GM18507 (cell line): ENCODE measurements at regions not wholly inside any gene's neighbourhood (a gene's known extent, or its start where the extent isn't known, plus 50 kb on each side); places are given as distances from the start of the nearest gene placed in this dataset.

Experiments used
- DNase-seq: peaks from one replicate; pipeline ENCODE4 v3.0.0; 2011; ENCODE audit warnings: low read depth; ENCODE audit not compliant: insufficient read length; ENCODE audit errors: extremely low spot score
- FAIRE-seq: peaks from 2 replicates; lab custom pipeline; 2011; peaks lifted over from hg19 to GRCh38; lab: Jason Lieb, UNC

- DNase-seq, result no peak
- no peak for FAIRE-seq
Measured at GRCh38 chr18:29711932-29712331, 1330.6 kb downstream of the DSC3 start.

- FAIRE-seq (no peak), DNase-seq (no peak)
Measured at GRCh38 chr18:29693334-29693733, 1349.2 kb downstream of the DSC3 start.

- no peak for FAIRE-seq
- no peak for DNase-seq
Measured at GRCh38 chr18:29681578-29681977, 1361.0 kb downstream of the DSC3 start.

DNA sequence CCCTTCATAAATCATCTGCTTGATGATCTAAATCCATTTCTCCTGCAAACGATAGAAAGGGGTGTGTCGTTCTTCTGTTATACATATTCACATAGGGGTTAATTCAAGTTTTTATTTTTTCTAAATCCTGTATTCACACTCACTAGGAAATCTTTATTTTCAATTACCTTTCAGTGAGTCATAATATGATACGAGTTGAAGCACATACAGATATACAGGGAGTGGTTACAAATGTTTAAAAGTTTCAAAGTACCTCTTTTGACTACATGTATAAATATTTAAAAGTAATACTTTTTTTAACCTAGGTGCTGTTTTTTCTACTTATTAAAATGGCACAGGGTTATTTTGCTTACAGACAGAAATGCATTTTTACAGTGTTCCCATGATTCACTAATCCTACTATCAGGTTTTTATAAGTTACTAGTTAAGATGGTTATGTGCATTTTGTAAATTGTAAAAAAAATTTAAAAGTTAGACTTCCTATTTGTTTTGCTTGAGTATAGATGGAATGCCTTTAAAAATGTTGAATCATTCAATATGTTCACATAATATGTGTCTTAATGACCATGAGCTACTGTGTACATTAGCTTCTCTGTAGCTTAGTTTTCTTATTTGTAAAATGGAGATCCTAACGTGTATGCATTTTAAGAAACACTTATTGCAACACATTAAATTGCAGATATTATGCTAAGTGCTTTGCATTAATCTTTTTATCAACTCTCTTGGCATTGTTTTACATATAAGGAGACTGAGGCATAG is 1378.1 kb downstream of the DSC3 start:
- FAIRE-seq (no peak), DNase-seq (no peak)

DNA sequence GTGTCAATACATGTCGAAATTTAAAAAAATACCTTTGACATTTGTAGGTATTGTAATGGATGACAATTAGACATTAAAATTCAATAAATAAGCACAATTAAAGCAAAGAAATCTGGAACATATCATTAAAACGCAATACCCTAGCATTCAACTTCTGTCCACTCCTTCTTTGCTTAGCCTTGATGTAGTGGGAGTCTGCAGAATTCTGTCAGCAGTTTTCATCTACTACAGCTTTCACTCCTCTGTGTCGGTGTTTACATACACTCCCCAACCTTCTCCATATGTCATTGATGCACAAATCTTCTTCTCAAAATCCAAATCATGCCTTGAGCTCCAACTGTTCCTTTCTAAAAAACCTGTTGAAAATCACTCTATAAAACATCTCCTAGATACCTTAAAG is 1380.6 kb downstream of the DSC3 start:
- FAIRE-seq (no peak), DNase-seq (no peak)

DNA sequence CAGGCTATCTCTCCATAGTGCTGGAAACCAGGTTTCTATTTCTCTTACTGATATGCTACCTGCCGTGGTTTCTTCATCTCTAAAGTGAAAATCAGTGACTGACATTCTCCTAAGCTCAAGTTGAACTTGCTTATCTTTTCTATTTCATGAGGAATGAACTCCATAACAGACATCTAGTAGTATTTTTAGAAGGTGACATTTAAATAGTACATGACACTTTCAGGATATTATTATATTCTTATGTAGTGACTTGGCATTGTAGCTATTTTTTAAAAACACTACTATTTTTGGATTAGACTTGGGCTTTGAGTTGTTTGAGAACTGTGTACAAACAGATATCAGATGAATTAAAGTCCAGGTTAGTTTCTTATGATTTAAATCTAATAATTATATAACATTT is 1381.8 kb downstream of the DSC3 start:
- no peak for DNase-seq
- no peak for FAIRE-seq

DNA sequence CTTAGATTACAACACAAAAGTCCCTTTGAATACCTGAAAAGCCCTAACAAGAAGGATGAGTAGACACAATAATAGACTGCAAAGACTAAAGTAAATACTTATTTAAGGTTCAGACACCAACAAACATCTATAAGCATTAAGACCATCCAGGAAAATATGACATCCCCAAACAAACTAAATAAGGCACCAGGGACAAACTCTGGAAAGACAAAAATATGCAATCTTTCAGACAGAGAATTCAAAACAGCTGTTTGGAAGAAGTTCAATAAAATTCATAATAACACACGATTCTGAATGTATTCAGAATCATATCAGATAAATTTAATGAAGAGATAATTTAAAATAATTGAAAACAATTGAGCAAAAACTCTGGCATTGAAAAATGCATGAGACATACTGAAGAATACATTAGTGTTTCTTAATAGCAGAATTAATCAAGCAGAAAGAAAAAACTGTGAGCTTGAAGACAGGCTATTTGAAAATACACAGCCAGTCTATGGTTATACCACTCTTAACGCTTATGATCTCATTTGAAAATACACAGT is 1388.8 kb downstream of the DSC3 start:
- FAIRE-seq (no peak), DNase-seq (no peak)

DNA sequence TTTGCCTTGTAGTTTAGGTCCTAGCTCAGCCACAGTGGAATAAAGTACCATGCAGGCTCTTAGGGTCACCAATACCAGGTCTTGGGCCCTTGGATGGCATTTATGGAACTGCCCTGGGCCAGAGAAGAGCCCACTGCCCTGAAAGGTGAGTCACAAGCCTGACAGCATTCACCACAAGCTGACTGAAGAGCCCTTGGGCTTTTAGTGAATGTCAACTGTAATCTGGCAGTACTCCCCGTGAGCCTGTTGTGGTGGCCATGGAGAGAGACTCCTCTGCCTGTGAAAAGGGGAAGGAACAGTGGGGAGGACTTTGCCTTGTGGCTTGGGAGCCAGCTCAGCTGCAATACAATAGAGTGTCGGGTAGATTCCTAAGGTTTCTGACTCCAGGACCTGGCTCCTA is 1389.7 kb downstream of the DSC3 start:
- no peak for FAIRE-seq
- no peak for DNase-seq

DNA sequence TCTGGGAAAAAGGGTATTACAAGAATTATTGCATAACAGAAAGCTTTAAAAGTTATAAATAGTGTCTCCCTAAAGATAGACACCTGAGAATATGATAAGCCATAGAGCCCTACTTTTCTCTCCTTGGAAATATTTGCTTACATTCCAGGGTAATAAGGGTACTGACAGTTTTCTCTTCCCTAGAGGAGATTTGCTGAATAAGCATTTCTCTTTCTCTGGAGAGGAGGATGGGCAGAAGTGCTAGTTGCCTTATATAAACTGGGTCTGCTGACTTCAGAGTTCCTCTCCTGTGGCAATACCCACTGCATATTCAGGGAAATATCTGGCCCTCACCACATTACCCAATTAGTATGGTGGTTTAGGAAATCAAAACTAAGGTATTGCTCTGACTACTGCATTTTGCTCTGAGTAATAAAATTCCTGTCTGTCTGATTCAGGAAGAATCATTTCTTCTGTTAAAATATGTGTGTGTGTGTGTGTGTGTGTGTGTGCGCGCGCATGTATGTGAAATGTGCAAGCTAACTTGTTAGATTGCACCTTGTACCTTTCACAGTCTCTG is 1391.3 kb downstream of the DSC3 start:
- FAIRE-seq, result no peak
- DNase-seq, result no peak

DNA sequence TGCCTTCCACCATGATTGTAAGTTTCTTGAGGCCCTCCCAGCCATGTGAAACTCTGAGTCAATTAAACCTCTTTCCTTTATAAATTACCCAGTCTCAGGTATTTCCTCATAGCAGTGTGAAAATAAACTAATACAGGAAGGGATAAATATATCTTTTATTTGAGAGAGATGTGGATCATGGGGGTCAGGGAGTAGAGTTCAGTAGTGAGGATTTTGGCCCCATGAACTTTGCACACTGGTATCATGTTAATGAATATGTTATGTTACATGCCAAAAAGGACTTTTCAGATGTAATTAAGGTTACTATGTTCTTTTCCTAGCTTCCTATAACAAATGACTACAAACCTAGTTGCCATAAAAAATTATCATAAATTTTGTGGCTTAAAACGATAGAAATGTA is 1393.7 kb downstream of the DSC3 start:
- no peak for DNase-seq
- FAIRE-seq, result no peak

DNA sequence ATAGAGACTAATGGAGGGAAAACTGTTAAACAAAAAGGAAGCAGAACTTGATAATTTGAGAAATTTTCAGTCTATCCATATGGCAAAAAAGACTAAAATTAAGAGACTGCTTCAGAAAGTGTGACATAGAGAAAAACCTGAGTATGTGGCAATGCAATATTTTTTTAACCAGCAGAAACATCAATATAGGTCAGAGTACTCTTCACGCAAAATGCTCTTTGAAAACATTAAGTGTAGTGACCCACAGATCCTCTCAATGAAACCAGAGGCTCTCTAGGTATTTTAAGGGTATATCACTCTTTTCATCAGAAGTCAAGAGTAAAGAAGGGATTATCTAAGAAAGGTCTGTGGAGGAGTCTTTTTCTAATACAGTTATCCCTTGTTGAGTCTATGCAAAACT is 1394.8 kb downstream of the DSC3 start:
- FAIRE-seq (no peak), DNase-seq (no peak)

DNA sequence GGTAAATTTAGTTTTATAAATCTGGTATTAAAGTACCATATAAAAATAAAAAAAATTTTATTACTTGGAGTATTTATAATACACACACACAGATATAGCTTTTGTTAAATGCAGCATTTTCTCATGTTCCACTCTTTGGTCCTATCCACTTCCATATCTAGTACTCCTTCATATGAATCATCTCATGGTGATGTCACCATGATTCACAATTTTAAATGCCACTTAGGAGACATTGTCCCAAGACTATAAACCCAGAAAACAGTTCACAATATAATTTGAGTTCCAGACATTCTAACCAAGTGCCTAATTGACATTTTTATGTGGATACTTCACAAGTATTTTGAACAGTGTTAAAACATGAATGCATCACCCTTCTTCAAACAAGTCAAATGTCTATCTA is 1398.3 kb downstream of the DSC3 start:
- DNase-seq (no peak), FAIRE-seq (no peak)

- FAIRE-seq (no peak), DNase-seq (no peak)
Measured at GRCh38 chr18:29629493-29630036, 1413.0 kb downstream of the DSC3 start.

DNA sequence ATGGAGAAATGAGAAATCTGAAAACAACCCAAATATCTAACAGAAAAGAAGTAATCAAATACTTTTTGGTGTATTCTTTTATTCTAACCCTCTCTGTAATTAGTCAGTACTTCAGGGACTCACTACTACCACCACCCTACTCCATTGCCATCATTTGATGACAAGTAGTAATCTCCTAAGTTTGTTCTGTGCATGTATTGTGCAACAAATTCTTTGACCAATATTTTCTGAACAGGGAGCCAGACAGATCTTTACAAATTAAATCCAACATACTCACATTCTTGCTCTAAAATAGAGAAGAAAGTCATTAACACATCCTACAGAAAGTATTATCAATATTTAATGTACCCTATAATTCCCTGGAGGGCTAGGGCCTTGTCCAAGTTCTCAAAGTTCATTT is 1416.4 kb downstream of the DSC3 start:
- FAIRE-seq, result no peak

DNA sequence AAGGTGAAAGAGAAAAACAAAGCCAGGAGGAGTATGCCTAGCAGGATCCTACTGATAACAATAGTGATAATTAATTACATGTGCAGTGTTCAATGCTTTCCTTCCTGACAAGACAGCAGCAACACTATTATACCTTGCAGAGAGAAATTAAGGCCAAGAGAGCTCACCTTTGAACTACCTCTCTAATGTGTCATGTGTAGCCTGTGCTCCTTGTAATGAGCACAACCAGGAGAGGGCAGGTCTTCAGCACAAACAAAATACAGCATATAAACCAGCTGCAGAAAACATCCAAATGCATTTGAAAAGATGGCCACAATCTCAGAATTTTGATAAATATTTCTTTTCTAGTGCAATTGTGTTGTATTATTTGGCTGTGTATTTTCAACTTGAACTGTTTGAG is 1425.7 kb downstream of the DSC3 start:
- FAIRE-seq (no peak), DNase-seq (no peak)

More for the DNA sequence above, 1416.4 kb downstream of the DSC3 start:
- no peak for DNase-seq

DNA sequence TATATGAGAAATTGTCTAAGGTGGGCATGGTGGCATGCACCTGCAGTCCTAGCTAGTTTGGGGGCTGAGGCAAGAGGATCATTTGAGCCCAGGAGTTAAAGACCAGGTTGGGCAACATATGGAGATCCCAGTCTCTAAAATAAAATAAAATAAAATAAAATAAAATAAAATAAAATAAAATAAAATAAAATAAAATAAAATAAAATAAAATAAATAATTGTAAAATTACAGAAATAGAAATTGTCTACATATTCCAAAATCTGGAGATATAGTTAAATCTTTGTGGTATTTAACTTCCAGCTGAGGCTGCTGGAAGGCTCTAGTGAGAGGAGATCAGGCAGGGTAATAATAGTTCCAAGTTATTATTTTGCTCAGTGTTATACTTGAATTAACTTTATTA is 1432.1 kb upstream of the CDH2 start:
- DNase-seq (no peak), FAIRE-seq (no peak)

- DNase-seq, result no peak
- FAIRE-seq, result no peak
Measured at GRCh38 chr18:29605365-29605764, 1428.4 kb upstream of the CDH2 start.

DNA sequence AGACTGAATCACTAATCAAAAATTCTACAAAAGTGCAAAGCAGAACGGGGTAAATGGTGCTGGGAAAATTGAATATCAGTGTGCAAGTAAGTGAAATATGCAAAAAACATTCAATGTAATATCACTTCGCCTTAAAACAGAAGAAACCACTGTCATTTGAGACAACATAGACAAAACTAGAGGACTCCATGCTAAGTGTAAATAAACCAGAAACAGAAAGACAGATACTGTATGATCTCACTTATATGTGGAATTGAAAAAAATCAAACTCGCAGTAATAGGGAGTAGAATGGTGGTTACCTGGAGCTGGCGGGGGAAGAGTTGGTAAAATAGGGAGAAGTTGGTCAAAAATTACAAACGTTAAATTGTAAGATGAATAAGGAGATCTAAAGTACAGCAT is 1420.0 kb upstream of the CDH2 start:
- FAIRE-seq (no peak), DNase-seq (no peak)

DNA sequence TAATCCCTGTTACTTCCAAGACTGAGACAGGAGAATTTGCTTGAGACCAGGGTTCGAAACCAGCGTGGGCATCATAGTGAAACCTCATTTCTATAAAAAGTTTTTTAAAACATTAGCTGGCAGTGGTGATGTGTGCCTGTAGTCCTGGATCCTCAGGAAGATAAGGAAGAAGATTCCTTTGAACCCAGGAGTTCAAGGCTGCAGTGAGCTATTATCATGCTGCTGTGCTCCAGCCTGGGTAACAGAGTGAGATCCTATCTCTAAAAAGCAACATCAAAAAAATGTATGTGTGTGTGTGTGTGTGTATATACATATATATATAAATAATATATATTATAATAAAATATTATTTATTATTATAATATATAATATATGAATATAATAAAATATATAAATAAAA is 1417.6 kb upstream of the CDH2 start:
- FAIRE-seq, result no peak
- DNase-seq, result no peak

- FAIRE-seq (no peak), DNase-seq (no peak)
Measured at GRCh38 chr18:29588446-29589100, 1411.6 kb upstream of the CDH2 start.

- DNase-seq (no peak), FAIRE-seq (no peak)
Measured at GRCh38 chr18:29586210-29586609, 1409.3 kb upstream of the CDH2 start.
